GM12864 (cell line): ENCODE measurements at regions not wholly inside any gene's neighbourhood (a gene's known extent, or its start where the extent isn't known, plus 50 kb on each side); places are given as distances from the start of the nearest gene placed in this dataset.
"Not testable (repeated sequence)": the region's sequence is repeated elsewhere in the genome, so short reads cannot be mapped to it uniquely, and the experiment has no call there.

ENCODE experiments used
- DNase-seq: peaks from one replicate; pipeline ENCODE4 v3.0.0-alpha.2; 2011; ENCODE audit warnings: low read depth
- H3K4me3 ChIP-seq: 2 replicates; pipeline ENCODE4 v1.5.1; 2011; ENCODE audit warnings: mild to moderate bottlenecking, low read depth, low read length, control low read depth
- TF ChIP-seq, protein P1 (sequence below): IDR thresholded peaks from 2 replicates; pipeline ENCODE4 v1.5.1; 2011; ENCODE audit warnings: low read depth, mild to moderate bottlenecking, moderate library complexity, low read length, control low read depth, inconsistent platforms; ENCODE audit errors: missing control alignments

DNA sequence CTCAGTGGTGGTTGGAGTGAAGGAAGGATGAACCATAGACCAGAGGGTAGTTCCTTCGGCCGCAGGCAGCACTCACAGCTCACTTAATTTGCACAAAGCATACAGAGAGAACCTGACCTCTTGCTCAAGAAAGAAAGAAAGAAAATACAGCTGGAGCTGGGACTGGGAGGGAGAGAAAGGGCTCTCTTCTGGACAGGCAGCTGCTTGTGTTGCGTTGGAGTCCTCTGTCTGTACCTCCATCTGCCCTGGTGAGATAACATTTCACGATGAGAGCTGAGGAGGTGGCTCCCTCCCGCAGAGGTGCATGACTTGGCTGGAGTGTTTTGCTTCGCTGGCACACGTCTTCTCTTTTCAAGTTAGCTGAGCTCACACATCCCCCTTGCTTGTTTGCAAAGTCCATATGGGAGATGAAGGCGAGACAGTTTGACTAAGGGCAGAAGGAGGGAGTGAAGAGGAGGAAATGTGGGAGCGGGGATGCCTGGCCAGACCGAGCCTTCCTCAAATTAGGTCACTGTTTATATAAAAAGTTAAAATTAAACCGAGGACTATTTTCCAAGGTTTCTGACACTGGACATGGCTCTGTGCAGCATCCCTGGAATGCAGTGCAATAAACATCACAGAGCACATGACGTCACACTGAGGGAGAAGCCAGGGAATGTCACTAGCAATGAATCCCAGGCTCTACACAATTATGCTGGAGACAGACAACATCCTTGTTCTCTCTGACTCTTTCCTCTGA lies 359.4 kb downstream of the CD83 start:
- no peak for DNase-seq
- TF ChIP-seq, protein P1, sequence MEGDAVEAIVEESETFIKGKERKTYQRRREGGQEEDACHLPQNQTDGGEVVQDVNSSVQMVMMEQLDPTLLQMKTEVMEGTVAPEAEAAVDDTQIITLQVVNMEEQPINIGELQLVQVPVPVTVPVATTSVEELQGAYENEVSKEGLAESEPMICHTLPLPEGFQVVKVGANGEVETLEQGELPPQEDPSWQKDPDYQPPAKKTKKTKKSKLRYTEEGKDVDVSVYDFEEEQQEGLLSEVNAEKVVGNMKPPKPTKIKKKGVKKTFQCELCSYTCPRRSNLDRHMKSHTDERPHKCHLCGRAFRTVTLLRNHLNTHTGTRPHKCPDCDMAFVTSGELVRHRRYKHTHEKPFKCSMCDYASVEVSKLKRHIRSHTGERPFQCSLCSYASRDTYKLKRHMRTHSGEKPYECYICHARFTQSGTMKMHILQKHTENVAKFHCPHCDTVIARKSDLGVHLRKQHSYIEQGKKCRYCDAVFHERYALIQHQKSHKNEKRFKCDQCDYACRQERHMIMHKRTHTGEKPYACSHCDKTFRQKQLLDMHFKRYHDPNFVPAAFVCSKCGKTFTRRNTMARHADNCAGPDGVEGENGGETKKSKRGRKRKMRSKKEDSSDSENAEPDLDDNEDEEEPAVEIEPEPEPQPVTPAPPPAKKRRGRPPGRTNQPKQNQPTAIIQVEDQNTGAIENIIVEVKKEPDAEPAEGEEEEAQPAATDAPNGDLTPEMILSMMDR = no peak

DNA sequence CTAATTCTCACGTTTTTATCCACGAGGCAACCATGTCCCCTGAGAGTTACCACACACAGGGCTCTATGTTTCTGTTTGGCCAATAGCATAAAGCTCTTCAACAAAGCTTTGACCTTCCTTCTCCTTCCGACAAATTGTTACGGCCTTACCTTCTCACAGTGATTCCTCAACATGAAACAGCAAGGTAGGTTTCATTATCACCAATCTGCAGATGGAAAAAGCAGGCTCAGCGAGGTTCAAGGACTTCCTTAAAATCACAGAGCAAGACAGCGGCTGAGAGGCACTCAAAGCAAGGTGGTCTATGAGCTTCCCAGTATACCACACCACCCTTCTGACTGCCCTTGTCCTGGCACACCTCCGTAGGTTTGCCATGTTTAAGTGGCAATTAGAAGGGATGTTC lies 360.0 kb downstream of the CD83 start:
- DNase-seq = no peak

More for the DNA sequence above, 359.4 kb downstream of the CD83 start:
- no peak overlapping the region for H3K4me3 ChIP-seq

DNA sequence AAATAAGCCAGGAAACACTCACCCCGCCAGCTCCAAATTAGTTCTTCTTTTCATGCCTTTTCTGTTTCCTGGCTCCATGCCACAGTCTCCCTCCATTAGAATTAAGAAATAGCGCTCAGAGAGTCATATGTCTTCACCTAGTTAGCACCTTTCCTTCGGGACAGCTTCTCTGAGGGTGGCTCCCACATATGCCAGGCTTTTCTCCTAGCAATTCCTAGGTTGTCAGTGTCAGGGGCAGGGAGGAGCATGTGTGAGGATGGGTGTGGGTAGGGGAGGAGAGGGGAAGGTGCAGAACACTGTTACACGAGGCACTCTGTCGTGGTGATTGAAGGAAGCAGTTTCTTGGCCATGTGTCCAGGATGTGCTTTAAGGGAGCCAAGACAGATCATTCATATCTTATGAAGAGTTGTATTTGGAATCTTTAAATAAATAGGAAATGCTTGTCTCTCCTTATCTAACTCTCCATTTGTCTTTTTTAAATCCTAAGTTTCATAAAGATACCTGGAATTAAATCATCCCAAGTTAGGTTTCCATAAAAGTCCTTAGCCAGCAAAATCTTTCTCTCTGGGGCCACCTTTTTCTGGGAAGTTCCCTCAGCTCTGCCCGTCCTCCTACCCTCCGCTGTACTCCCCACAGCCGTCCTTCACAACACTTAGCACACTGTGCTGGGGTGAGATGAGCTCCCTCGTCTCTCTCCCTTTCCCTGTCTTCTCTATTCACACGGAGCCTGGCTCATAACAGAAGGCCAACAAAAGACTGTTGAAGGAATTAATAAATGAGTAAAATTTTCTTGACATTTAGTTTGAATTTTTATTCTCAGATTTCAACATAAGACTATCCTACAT lies 361.0 kb downstream of the CD83 start:
- no peak overlapping the region for H3K4me3 ChIP-seq
- TF ChIP-seq, protein P1 = no peak
- no peak for DNase-seq

More for the DNA sequence above, 360.0 kb downstream of the CD83 start:
- no peak overlapping the region for H3K4me3 ChIP-seq
- TF ChIP-seq, protein P1 = no peak

DNA sequence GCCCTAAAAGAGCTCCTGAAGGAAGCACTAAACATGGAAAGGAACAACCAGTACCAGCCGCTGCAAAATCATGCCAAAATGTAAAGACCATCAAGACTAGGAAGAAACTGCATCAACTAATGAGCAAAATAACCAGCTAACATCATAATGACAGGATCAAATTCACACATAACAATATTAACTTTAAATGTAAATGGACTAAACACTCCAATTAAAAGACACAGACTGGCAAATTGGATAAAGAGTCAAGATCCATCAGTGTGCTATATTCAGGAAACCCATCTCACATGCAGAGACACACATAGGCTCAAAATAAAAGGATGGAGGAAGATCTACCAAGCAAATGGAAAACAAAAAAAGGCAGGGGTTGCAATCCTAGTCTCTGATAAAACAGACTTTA lies 364.4 kb downstream of the CD83 start:
- not testable (repeated sequence) for DNase-seq, H3K4me3 ChIP-seq

DNA sequence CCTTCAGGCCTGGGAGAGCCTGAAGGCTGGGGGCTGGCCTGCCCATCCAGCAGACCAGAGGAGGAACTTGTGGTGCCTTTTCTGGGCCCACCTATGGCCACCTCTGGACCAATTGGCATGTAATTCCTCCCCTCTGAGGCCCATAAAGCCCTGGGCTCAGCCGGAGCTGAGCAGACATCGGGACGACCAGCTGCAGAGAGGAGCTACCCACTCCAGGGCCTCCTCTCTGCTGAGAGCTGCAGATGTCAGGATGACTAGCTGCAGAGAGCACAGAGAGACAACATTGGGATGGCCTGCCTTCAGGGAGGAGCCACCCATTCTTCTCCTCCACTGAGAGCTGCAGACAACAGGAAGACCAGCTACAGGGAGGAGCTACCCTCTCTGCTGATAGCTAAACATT lies 370.1 kb downstream of the CD83 start:
- H3K4me3 ChIP-seq = no peak overlapping the region
- TF ChIP-seq, protein P1 = no peak
- DNase-seq = no peak

DNA sequence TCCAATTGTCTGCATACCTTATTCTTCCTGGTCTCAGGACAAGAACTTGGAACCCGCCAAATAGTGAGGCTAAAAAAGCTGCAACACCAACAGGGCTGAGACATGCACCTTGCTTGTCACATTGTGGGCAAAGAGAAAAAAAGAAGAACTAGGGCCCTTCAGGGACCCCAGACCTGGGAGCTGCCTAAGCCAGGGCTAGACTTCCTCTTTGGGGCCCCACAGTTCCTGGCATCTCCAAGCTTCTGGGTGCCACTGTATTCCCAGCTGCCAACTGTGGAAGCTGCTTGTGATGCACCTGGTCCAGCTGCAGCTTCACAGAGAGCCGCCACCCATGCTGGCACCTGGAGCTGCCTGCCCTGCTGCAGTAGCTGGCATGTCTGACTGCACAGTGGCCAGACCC lies 370.6 kb downstream of the CD83 start:
- no peak for DNase-seq
- no peak overlapping the region for H3K4me3 ChIP-seq
- TF ChIP-seq, protein P1 = no peak

DNA sequence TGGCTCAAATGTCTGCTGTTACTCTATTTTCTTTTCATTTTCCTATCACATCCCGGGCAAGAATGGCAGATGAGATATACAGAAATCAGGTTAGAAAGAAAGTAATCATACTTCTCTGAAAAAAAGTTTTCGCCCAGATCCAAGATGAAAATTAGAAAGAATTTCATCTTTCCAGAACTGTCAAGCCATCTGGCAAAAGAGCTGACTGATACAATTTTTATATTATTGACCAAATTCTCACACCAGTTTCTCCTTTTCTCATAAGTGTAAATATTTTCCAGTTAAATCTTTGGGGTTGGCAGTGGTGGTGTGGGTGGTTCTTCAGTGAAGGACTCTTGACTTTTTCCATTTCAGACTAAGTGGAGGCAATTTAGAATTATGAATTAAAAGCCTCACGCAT lies 371.9 kb downstream of the CD83 start:
- TF ChIP-seq, protein P1 = no peak
- no peak overlapping the region for H3K4me3 ChIP-seq
- no peak for DNase-seq
